Coronary artery (tissue), 2 donors: ENCODE measurements at regions not wholly inside any gene's neighbourhood (a gene's known extent, or its start where the extent isn't known, plus 50 kb on each side); places are given as distances from the start of the nearest gene placed in this dataset.

Experiments
- DNase-seq: peaks from one replicate; pipeline ENCODE4 v3.0.0-alpha.2; 2017; ENCODE audit warnings: low spot score
- H3K27ac ChIP-seq, 2 donors: fragments of 200-600 bp; sonication (generic); one replicate each; pipeline ENCODE4 v1.5.1; 2016 to 2019
- H3K4me3 ChIP-seq: fragments of 200-600 bp; sonication (generic); 2 replicates; pipeline ENCODE4 v1.5.1; 2016; ENCODE audit warnings: mild to moderate bottlenecking, moderate library complexity
- TF ChIP-seq, protein P1 (sequence below): fragments of 200-600 bp; sonication (generic); IDR thresholded peaks from one replicate; pipeline ENCODE4 v1.5.1; 2019; ENCODE audit warnings: antibody characterized with exemption

DNA sequence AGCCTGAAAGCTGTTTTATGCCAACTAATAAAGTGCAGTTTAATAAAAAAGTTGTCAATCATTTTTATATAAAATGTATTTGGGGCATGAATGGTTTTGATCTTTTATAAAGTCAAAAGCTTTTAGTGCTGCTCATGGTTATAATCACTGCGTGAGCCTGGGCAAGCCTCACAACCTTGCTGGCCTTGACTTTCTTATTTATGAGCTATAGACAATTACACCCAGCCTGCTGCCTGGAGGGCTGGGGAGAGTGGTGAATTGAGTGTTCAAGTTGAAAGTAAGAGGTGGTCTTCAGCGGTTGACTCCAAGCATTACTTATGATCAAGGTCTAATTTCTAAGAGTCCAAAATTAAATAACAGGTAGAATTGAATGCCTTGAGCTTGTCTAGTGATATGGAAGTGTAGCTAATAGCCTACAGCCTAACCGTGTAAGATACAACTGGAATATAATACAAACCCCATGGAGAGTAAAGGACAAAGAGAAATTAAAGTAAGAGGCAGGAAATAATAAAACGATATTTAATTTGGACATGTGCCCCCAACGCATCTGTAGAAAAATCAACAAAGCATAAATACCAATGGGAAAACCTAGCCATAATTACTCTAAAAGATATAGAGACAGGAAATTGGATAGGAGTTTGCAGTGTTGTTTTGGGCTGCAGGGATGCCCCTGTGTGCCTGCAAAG is 106.0 kb upstream of the CYP1B1 start:
- TF ChIP-seq, protein P1, sequence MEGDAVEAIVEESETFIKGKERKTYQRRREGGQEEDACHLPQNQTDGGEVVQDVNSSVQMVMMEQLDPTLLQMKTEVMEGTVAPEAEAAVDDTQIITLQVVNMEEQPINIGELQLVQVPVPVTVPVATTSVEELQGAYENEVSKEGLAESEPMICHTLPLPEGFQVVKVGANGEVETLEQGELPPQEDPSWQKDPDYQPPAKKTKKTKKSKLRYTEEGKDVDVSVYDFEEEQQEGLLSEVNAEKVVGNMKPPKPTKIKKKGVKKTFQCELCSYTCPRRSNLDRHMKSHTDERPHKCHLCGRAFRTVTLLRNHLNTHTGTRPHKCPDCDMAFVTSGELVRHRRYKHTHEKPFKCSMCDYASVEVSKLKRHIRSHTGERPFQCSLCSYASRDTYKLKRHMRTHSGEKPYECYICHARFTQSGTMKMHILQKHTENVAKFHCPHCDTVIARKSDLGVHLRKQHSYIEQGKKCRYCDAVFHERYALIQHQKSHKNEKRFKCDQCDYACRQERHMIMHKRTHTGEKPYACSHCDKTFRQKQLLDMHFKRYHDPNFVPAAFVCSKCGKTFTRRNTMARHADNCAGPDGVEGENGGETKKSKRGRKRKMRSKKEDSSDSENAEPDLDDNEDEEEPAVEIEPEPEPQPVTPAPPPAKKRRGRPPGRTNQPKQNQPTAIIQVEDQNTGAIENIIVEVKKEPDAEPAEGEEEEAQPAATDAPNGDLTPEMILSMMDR: no peak
- no peak for DNase-seq
- no peak overlapping the region for H3K27ac ChIP-seq
- H3K4me3 ChIP-seq: no peak overlapping the region

DNA sequence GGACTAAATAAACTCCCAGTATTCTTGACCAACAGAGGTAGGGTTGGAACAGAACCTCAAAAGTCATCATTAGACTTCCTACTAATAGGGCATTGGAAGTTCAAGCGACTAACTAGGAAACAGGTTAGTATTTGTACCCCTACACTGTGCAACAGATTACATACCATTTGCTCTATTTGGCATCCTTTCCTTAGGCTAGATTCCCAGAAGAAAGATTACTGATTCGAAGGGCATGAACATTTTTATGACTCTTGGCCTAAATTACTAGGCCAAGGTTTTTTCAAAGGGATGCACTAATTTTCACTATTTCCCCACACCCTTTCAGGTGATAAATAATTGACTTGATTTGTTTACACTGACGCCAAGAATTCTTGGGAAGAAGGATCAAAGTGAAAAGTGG is 104.8 kb upstream of the CYP1B1 start:
- DNase-seq: no peak
- no peak overlapping the region for H3K27ac ChIP-seq
- H3K4me3 ChIP-seq: no peak overlapping the region
- TF ChIP-seq, protein P1: no peak

DNA sequence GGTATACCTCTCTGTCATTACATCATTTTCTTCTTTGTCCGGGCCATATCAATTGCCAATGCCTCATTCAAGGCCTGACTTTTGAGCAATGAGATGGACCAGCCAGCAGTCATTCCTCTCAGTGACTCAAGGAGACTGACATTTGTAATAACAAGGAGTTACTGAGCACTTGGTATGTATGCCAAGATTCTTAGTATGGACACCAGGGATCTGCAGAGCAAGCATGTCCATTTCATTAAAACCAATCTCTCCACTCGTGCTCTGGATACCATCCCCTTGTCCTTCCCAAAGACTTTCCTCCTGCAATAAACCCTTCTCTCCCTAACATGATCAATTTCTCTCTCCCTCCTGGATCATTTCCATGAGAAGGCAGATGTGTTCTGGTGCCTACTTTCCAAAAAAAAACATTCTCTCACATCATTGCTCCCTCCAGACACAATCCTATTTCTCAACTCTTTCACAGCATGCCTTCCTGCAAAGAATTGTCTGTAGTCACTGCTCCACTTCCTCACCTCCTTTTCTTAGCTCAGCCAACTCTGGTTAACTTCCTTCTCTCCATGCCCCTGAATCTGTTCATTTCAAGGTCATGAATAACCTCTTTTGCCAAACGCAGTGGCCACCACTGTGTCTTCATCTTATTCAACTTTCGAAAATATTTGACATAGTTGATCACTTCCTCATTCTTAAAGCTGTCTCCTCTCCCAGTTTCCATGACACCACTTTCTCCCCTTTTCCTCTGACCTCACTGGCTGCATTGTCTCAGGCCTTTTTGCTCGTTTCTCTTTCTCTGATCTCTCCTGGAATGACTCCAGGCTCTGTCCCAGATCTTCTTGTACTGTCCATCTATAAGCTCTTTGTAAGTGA is 102.8 kb upstream of the CYP1B1 start:
- Histone ChIP-seq H3K4me3 (no peak overlapping the region), H3K27ac (peak overlapping the region in 1 of 2 donors; percentile 77)
- TF ChIP-seq, protein P1: no peak
- DNase-seq: no peak

DNA sequence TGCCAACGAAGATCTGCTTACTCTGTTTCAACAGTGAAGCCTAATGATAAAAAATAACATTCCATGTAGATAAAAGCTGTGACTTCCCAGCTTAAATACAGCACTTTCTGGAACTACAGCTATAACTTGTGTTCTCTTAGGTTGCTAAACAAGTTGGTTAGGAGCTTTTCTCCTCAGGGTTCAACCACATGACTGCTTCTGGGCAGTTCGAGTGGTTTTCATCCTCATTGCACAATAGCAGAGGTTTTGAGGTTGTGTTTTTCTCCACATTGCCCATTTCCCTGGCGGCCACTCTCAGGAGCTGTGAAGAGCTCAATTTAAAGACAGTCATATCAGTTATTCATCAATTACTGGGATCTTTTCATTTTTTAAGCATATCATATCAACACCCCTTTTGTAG is 102.2 kb upstream of the CYP1B1 start:
- Histone ChIP-seq H3K27ac (peak overlapping the region in 1 of 2 donors; percentile 77), H3K4me3 (no peak overlapping the region)
- TF ChIP-seq, protein P1: no peak
- DNase-seq: no peak

DNA sequence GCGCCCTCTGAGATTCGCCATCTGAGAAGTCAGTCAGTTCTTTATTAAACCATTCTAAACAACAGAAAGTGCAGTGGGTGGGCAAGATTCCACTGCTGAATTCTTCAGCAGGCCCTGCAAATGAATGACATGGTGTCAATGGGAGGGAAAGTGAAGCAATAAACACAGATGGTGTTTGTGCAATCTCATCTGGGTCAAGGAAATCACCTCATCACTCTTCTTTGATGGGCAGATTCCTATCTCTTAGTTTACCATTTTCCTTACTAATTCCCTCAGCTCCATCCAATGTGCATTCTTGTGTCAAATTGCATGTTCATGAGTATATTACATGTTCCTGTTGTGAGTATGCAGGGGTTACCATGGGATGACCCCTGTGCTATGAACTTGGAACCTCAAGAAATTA is 100.7 kb upstream of the CYP1B1 start:
- H3K27ac ChIP-seq: peak overlapping the region in 1 of 2 donors; percentile 77
- TF ChIP-seq, protein P1: no peak
- no peak for DNase-seq

DNA sequence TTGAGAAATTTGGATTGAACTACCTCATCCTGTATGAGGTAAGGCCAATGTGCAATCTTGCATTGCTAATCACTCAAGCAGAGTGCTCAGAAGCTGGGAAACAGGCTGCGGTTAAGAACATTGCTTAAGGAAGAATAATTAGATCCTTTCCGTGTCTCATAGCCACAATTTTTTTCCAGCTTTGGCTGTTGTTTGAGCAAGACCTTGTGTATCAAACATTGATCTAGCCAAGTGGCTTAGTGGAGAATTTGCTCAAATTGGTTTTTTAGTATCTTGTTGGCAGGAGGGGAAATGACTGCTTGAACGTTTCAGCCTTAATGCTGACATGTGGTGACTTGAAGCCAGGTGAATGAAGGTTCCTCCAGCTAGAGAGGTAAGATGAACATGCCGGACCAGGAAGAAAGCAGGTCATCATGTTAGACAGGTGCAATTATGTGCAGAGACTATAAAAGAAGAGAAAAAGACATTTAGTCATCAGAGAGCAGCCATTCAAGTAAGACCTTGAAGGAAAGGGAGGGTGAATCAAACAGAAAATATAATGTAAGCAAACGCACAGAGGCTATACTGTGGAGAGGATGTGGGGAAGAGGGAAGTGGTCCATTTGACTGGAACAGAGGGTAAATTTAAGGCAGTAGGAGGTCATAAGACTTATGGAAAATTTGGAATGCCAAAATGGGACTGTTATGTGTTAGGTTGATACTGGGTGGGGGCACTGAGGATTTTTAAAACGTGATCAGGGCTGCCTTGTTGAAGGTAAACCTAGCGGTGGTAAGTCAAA is 98.9 kb upstream of the CYP1B1 start:
- TF ChIP-seq, protein P1: no peak
- no peak overlapping the region for H3K27ac ChIP-seq
- no peak overlapping the region for H3K4me3 ChIP-seq
- no peak for DNase-seq

More for the DNA sequence above, 100.7 kb upstream of the CYP1B1 start:
- H3K4me3 ChIP-seq: no peak overlapping the region
